Keratinocyte (primary cell): ENCODE measurements at regions not wholly inside any gene's neighbourhood (a gene's known extent, or its start where the extent isn't known, plus 50 kb on each side); places are given as distances from the start of the nearest gene placed in this dataset.

Source experiments
- DNase-seq: peaks from one replicate; pipeline ENCODE4 v3.0.0-alpha.2; 2011; ENCODE audit warnings: low read depth, missing footprints, low spot score
- FAIRE-seq: peaks from 2 replicates; lab custom pipeline; 2011; peaks lifted over from hg19 to GRCh38; lab: Jason Lieb, UNC
- H2AFZ ChIP-seq: 2 replicates; pipeline ENCODE4 v1.6.0; 2012; ENCODE audit warnings: low read length, control low read depth, inconsistent platforms; ENCODE audit not compliant: control insufficient read depth
- H3K27ac ChIP-seq: 2 replicates; pipeline ENCODE4 v1.5.1; 2011; ENCODE audit warnings: low read length; ENCODE audit not compliant: control insufficient read depth, insufficient read depth
- H3K27me3 ChIP-seq: 3 replicates; pipeline ENCODE4 v1.6.0; 2011; ENCODE audit warnings: low read length; ENCODE audit not compliant: control insufficient read depth, insufficient read depth; ENCODE audit errors: extremely low read depth
- H3K36me3 ChIP-seq, 2 experiments: 2 replicates in 1 of 2; 3 replicates in 1 of 2; pipeline ENCODE4 v1.5.1; 2011; ENCODE audit warnings: low read length in 2 of 2, mild to moderate bottlenecking in 1 of 2; ENCODE audit not compliant: control insufficient read depth in 2 of 2, insufficient read depth in 2 of 2; ENCODE audit errors: extremely low read depth in 1 of 2
- H3K4me1 ChIP-seq: 3 replicates; pipeline ENCODE4 v1.5.1; 2011; ENCODE audit warnings: low read length; ENCODE audit not compliant: control insufficient read depth, insufficient read depth; ENCODE audit errors: extremely low read depth
- H3K4me2 ChIP-seq: 3 replicates; pipeline ENCODE4 v1.6.0; 2011; ENCODE audit warnings: low read depth, low read length; ENCODE audit not compliant: control insufficient read depth, insufficient read depth; ENCODE audit errors: extremely low read depth
- H3K4me3 ChIP-seq, 3 experiments: fragments of 200-600 bp in 1 of 3; sonication (generic) in 1 of 3; 2 replicates in 2 of 3; 3 replicates in 1 of 3; pipeline ENCODE4 v1.5.1; 2011 to 2016; ENCODE audit warnings: low read length in 3 of 3, mild to moderate bottlenecking in 3 of 3, control low read depth in 2 of 3, inconsistent platforms in 1 of 3, low read depth in 1 of 3, mixed read lengths in 1 of 3, mixed run types in 1 of 3, moderate library complexity in 1 of 3; ENCODE audit not compliant: control insufficient read depth in 2 of 3, insufficient read depth in 2 of 3; ENCODE audit errors: extremely low read depth in 1 of 3
- H3K79me2 ChIP-seq: 2 replicates; pipeline ENCODE4 v1.6.0; 2012; ENCODE audit warnings: low read length; ENCODE audit not compliant: control insufficient read depth, insufficient read depth
- H3K9ac ChIP-seq: 3 replicates; pipeline ENCODE4 v1.6.0; 2011; ENCODE audit warnings: low read length; ENCODE audit not compliant: control insufficient read depth, insufficient read depth; ENCODE audit errors: extremely low read depth
- H3K9me1 ChIP-seq: 3 replicates; pipeline ENCODE4 v1.6.0; 2011; ENCODE audit warnings: low read length; ENCODE audit not compliant: control insufficient read depth, insufficient read depth; ENCODE audit errors: extremely low read depth
- H3K9me3 ChIP-seq: 2 replicates; pipeline ENCODE4 v1.5.1; 2012; ENCODE audit warnings: low read depth, low read length; ENCODE audit not compliant: control insufficient read depth
- H4K20me1 ChIP-seq: 3 replicates; pipeline ENCODE4 v1.6.0; 2011; ENCODE audit warnings: low read length; ENCODE audit not compliant: control insufficient read depth, insufficient read depth; ENCODE audit errors: extremely low read depth
- CTCF ChIP-seq, 3 experiments: IDR thresholded peaks in 1 of 3; conservative IDR thresholded peaks in 1 of 3; optimal IDR thresholded peaks in 1 of 3; 2 replicates in 2 of 3; 3 replicates in 1 of 3; pipeline versions ENCODE3 to v1.5.1; 2011; ENCODE audit warnings: low read length in 3 of 3, mild to moderate bottlenecking in 3 of 3, moderate library complexity in 2 of 3, control low read depth in 1 of 3, inconsistent platforms in 1 of 3; ENCODE audit not compliant: insufficient read depth in 2 of 3; ENCODE audit errors: extremely low read depth in 1 of 3
- EZH2 ChIP-seq: IDR thresholded peaks from one replicate; pipeline ENCODE4 v1.6.1; 2012; ENCODE audit warnings: inconsistent platforms, mild to moderate bottlenecking, low read length, moderate library complexity
- dilution Hi-C: fragments of 300-500 bp; cut with MboI; formaldehyde crosslinking; loops from one replicate; pipeline ENCODE4 v1.7.0; 2020; ENCODE audit warnings: low sequenced_read_pairs; ENCODE audit not compliant: extremely low pct_ligation_motif_present

GRCh38 chr15:36066757-36067156 lies 512.7 kb upstream of the CDIN1 start:
- H3K27me3 ChIP-seq: no peaks in the 10 kb centered on the region
- peak overlapping the region; percentile 61 for H3K4me2 ChIP-seq
- no peaks in the 10 kb centered on the region for H3K9me1 ChIP-seq
- TF ChIP-seq EZH2: no peak
- TF ChIP-seq CTCF (optimal IDR thresholded peaks at IDR 0.05 in 1 of 3, IDR thresholded peaks at IDR 0.05 in 1 of 3, conservative IDR thresholded peaks at IDR 0.05 in 1 of 3; ENCODE audit: extremely low read depth in 1 of 3, insufficient read depth in 2 of 3, low read length in 3 of 3): no peak
- no peaks in the 10 kb centered on the region for H3K79me2 ChIP-seq
- H2AFZ ChIP-seq: peak overlapping the region; percentile 72
- H3K9ac ChIP-seq: no peak overlapping the region
- FAIRE-seq: peak; percentile 99
- DNase-seq: peak; percentile 5
- H3K4me1 ChIP-seq: peaks cover 9% of the 10 kb centered on the region
- H3K36me3 ChIP-seq: no peaks in the 10 kb centered on the region
- no peaks in the 10 kb centered on the region for H4K20me1 ChIP-seq
- no peaks in the 10 kb centered on the region for H3K9me3 ChIP-seq
- no peak overlapping the region for H3K4me3 ChIP-seq
- dilution Hi-C loops: no loop called here
- no peak overlapping the region for H3K27ac ChIP-seq

DNA sequence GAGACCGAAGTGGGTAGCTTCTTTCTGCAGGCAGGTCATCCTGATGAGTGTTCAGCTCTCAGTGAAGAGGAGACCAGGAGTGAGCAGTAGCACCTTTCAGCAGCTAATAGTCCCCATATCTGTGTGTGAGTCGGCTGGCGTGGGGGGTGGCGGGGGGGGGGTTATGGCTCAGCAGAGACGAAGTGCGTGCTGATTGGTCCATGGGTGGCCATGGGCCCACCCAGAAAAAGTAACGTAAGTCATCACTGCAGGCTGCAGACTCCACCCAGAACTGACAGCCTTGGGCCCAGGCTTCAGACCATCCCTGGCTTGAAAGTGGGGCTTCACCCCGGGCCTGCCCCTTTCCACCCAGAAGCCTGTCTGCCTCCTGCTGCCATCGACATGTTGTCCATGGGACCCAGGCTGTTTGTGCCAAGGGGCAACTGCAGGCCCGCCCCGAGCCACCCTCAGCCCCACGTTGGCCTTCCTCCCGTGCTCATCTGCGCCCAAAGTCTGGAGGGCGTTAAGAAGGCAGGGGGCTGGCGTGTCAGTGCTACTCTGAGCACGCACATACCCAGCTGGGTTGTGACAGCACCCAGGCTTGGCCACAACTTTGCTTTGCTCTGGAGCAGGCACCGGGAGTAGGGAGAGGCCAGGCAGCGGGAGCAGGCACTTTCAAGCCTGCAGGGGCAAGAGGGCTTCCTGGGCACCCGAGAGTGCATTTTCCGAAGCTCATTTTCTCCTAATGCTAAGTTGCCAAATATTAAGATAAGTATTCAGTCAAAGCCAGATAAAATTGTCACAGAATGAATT lies 511.7 kb upstream of the CDIN1 start:
- no peak for DNase-seq
- H3K27me3 ChIP-seq: no peaks in the 10 kb centered on the region
- dilution Hi-C loops: no loop called here
- FAIRE-seq: no peak
- no peaks in the 10 kb centered on the region for H3K9me3 ChIP-seq
- TF ChIP-seq EZH2 (no peak), CTCF (optimal IDR thresholded peaks at IDR 0.05 in 1 of 3, IDR thresholded peaks at IDR 0.05 in 1 of 3, conservative IDR thresholded peaks at IDR 0.05 in 1 of 3; ENCODE audit: extremely low read depth in 1 of 3, insufficient read depth in 2 of 3, low read length in 3 of 3) (no peak)
- no peak overlapping the region for H3K27ac ChIP-seq
- H3K4me3 ChIP-seq: no peak overlapping the region
- H3K9me1 ChIP-seq: no peaks in the 10 kb centered on the region
- peaks cover 9% of the 10 kb centered on the region for H3K4me1 ChIP-seq
- H2AFZ ChIP-seq: peak overlapping the region; percentile 72
- H4K20me1 ChIP-seq: no peaks in the 10 kb centered on the region
- H3K79me2 ChIP-seq: no peaks in the 10 kb centered on the region
- H3K9ac ChIP-seq: no peak overlapping the region
- no peaks in the 10 kb centered on the region for H3K36me3 ChIP-seq
- no peak overlapping the region for H3K4me2 ChIP-seq
